HEK293 (cell line): ENCODE measurements at regions not wholly inside any gene's neighbourhood (a gene's known extent, or its start where the extent isn't known, plus 50 kb on each side); places are given as distances from the start of the nearest gene placed in this dataset.

Experiments used
- BCL6B ChIP-seq: fragments of 450-650 bp; formaldehyde crosslinking; IDR thresholded peaks from 2 replicates; pipeline ENCODE4 v1.5.1; 2017; ENCODE audit warnings: missing biosample characterization, missing genetic modification characterization
- GFI1B ChIP-seq: fragments of 450-650 bp; formaldehyde crosslinking; IDR thresholded peaks from 2 replicates; pipeline ENCODE4 v1.5.1; 2016; ENCODE audit warnings: missing biosample characterization, missing genetic modification characterization
- GLI2 ChIP-seq: fragments of 450-650 bp; formaldehyde crosslinking; IDR thresholded peaks from 2 replicates; pipeline ENCODE4; 2017; ENCODE audit warnings: missing biosample characterization, missing genetic modification characterization, low read depth, borderline replicate concordance
- GLI4 ChIP-seq: fragments of 450-650 bp; formaldehyde crosslinking; IDR thresholded peaks from 2 replicates; pipeline ENCODE4 v1.5.1; 2016; ENCODE audit warnings: missing biosample characterization, missing genetic modification characterization
- KLF1 ChIP-seq: fragments of 450-650 bp; formaldehyde crosslinking; IDR thresholded peaks from 2 replicates; pipeline ENCODE4 v1.5.1; 2016; ENCODE audit warnings: missing biosample characterization, missing genetic modification characterization
- KLF8 ChIP-seq: fragments of 450-650 bp; formaldehyde crosslinking; IDR thresholded peaks from 2 replicates; pipeline ENCODE4 v1.5.1; 2016; ENCODE audit warnings: missing biosample characterization, missing genetic modification characterization
- MZF1 ChIP-seq: fragments of 450-650 bp; formaldehyde crosslinking; IDR thresholded peaks from 2 replicates; pipeline ENCODE4 v1.5.1; 2017; ENCODE audit warnings: missing biosample characterization, missing genetic modification characterization, borderline replicate concordance
- PBX3 ChIP-seq: sonication (generic); formaldehyde crosslinking; IDR thresholded peaks from 2 replicates; pipeline ENCODE4 v1.8.1; 2022; ENCODE audit warnings: mild to moderate bottlenecking, moderate library complexity, missing genetic modification reagents
- PRDM10 ChIP-seq: fragments of 450-650 bp; formaldehyde crosslinking; IDR thresholded peaks from 2 replicates; pipeline ENCODE4 v1.5.1; 2016; ENCODE audit warnings: missing biosample characterization, missing genetic modification characterization
- PRDM6 ChIP-seq: fragments of 450-650 bp; formaldehyde crosslinking; IDR thresholded peaks from 2 replicates; pipeline ENCODE4 v1.5.1; 2017; ENCODE audit warnings: missing biosample characterization, missing genetic modification characterization
- REST ChIP-seq: fragments of 450-650 bp; formaldehyde crosslinking; IDR thresholded peaks from 2 replicates; pipeline ENCODE4 v1.5.1; 2016; ENCODE audit warnings: missing biosample characterization, missing genetic modification characterization
- ZFP69B ChIP-seq: fragments of 450-650 bp; formaldehyde crosslinking; IDR thresholded peaks from 2 replicates; pipeline ENCODE4 v1.5.1; 2016; ENCODE audit warnings: missing biosample characterization, missing genetic modification characterization
- ZIC2 ChIP-seq: fragments of 450-650 bp; formaldehyde crosslinking; IDR thresholded peaks from 2 replicates; pipeline ENCODE4 v1.5.1; 2016; ENCODE audit warnings: missing biosample characterization, missing genetic modification characterization
- ZNF121 ChIP-seq: fragments of 450-650 bp; formaldehyde crosslinking; IDR thresholded peaks from 2 replicates; pipeline ENCODE4 v1.5.1; 2016; ENCODE audit warnings: missing biosample characterization, missing genetic modification characterization
- ZNF155 ChIP-seq: fragments of 450-650 bp; formaldehyde crosslinking; IDR thresholded peaks from 2 replicates; pipeline ENCODE4 v1.5.1; 2016; ENCODE audit warnings: missing biosample characterization, missing genetic modification characterization
- ZNF175 ChIP-seq: fragments of 450-650 bp; formaldehyde crosslinking; IDR thresholded peaks from 2 replicates; pipeline ENCODE4 v1.5.1; 2016; ENCODE audit warnings: missing biosample characterization, missing genetic modification characterization
- ZNF184 ChIP-seq: fragments of 450-650 bp; IDR thresholded peaks from 2 replicates; pipeline ENCODE4 v1.5.1; 2018; ENCODE audit warnings: missing biosample characterization, mild to moderate bottlenecking, missing genetic modification characterization
- ZNF211 ChIP-seq: fragments of 450-650 bp; formaldehyde crosslinking; IDR thresholded peaks from 2 replicates; pipeline ENCODE4 v1.5.1; 2016; ENCODE audit warnings: low read depth, missing biosample characterization, missing genetic modification characterization
- ZNF23 ChIP-seq: fragments of 450-650 bp; formaldehyde crosslinking; IDR thresholded peaks from 2 replicates; pipeline ENCODE4 v1.5.1; 2016; ENCODE audit warnings: missing biosample characterization, missing genetic modification characterization, borderline replicate concordance
- ZNF335 ChIP-seq: fragments of 450-650 bp; formaldehyde crosslinking; conservative IDR thresholded peaks from 2 replicates; pipeline ENCODE4 v1.5.1; 2016; ENCODE audit warnings: missing biosample characterization, missing genetic modification characterization
- ZNF366 ChIP-seq: fragments of 450-650 bp; formaldehyde crosslinking; conservative IDR thresholded peaks from 2 replicates; pipeline ENCODE4 v1.5.1; 2016; ENCODE audit warnings: missing biosample characterization, missing genetic modification characterization
- ZNF398 ChIP-seq: fragments of 450-650 bp; formaldehyde crosslinking; IDR thresholded peaks from 2 replicates; pipeline ENCODE4 v1.5.1; 2017; ENCODE audit warnings: missing biosample characterization, missing genetic modification characterization
- ZNF571 ChIP-seq: fragments of 450-650 bp; formaldehyde crosslinking; IDR thresholded peaks from 2 replicates; pipeline ENCODE4 v1.5.0; 2017; ENCODE audit warnings: missing biosample characterization, missing genetic modification characterization
- ZNF585B ChIP-seq: fragments of 450-650 bp; formaldehyde crosslinking; IDR thresholded peaks from 2 replicates; pipeline ENCODE4 v1.5.1; 2016; ENCODE audit warnings: missing biosample characterization, missing genetic modification characterization
- ZNF629 ChIP-seq: fragments of 450-650 bp; formaldehyde crosslinking; IDR thresholded peaks from 2 replicates; pipeline ENCODE4 v1.5.1; 2017; ENCODE audit warnings: missing biosample characterization, missing genetic modification characterization
- ZNF830 ChIP-seq: fragments of 450-650 bp; IDR thresholded peaks from 2 replicates; pipeline ENCODE4 v1.5.0; 2018; ENCODE audit warnings: missing biosample characterization, missing genetic modification characterization, low read depth, mild to moderate bottlenecking, moderate library complexity
- ZSCAN23 ChIP-seq: fragments of 450-650 bp; formaldehyde crosslinking; IDR thresholded peaks from 2 replicates; pipeline ENCODE4 v1.5.1; 2016; ENCODE audit warnings: missing biosample characterization, missing genetic modification characterization

- TF ChIP-seq ZNF830 (tag by site-specific recombination) (no peak), ZNF571 (tag by site-specific recombination) (no peak), KLF8 (tag by site-specific recombination) (peak; percentile 76), GLI2 (tag by site-specific recombination) (peak; percentile 82), GFI1B (tag by site-specific recombination) (peak; percentile 97), ZNF398 (peak; percentile 36; the same call in 1 of the 2 replicates), ZIC2 (tag by site-specific recombination) (no peak), ZNF335 (tag by site-specific recombination) (no peak; the same call in 1 of the 2 replicates), PBX3 (no peak), ZNF585B (tag by site-specific recombination) (no peak), BCL6B (tag by site-specific recombination) (no peak), ZNF366 (tag by site-specific recombination) (peak; percentile 90), KLF1 (tag by site-specific recombination) (no peak), ZNF184 (tag by site-specific recombination) (peak; percentile 91), PRDM10 (tag by site-specific recombination) (peak; percentile 71), ZNF121 (no peak), PRDM6 (tag by site-specific recombination) (peak; percentile 97), MZF1 (peak; percentile 85), ZNF23 (tag by site-specific recombination) (no peak), REST (no peak), ZNF175 (tag by site-specific recombination) (no peak), ZNF629 (tag by site-specific recombination) (peak; percentile 84), ZNF211 (tag by site-specific recombination) (no peak), GLI4 (tag by site-specific recombination) (no peak), ZNF155 (no peak), ZFP69B (tag by site-specific recombination) (peak; percentile 45; the same call in 1 of the 2 replicates), ZSCAN23 (tag by site-specific recombination) (peak; percentile 54; the same call in 1 of the 2 replicates)
Observed at GRCh38 chr10:89861584-89862301, 160.4 kb downstream of the KIF20B start (continued).
